HG03095 (cell line): ENCODE measurements at regions not wholly inside any gene's neighbourhood (a gene's known extent, or its start where the extent isn't known, plus 50 kb on each side); places are given as distances from the start of the nearest gene placed in this dataset.

Experiments
- ATAC-seq: cut with Tn5 transposase; IDR thresholded peaks from one replicate; pipeline ENCODE4 v1.9.1; 2021; ENCODE audit warnings: moderate library complexity; ENCODE audit not compliant: unreplicated experiment

- ATAC-seq = no peak
Measured at GRCh38 chrX:94041881-94042280, 367.9 kb downstream of the FAM133A start.

- ATAC-seq = no peak
Measured at GRCh38 chrX:94045724-94046123, 371.7 kb downstream of the FAM133A start.

DNA sequence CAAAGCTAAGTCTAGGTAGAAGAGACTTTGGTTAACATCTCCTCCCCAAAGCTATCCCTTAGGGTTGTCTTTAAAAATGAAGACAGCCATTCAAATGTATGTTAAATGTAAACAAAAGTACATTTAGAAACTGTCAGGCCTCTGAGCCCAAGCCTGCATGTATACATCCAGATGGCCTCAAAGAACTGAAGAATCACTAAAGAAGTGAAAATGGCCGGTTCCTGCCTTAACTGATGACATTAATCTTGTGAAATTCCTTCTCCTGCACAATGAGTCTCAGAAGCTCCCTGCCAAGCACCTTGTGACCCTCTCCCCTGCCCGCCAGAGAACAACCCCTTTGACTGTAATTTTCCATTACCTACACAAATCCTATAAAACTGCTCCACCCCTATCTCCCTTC lies 377.9 kb downstream of the FAM133A start:
- no peak for ATAC-seq

DNA sequence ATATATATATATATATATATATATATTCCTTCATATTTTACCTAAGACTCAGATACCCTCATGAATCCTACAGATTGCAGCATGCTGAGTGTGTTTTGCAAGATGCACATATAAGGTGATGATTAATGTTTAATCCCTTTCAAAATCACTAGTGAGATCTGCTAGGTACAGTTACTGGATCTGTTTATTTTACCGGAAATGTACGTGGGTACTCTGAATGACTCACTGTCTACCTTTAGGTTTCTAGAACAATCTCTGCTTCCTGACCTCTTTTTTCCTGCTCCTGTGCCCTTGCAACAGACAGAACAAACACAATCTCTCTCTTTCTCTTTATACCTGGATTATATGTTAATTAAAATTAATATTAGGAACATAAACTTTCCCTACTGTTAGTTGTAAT lies 379.6 kb downstream of the FAM133A start:
- no peak for ATAC-seq

- no peak for ATAC-seq
Measured at GRCh38 chrX:94057385-94057784, 383.4 kb downstream of the FAM133A start.

DNA sequence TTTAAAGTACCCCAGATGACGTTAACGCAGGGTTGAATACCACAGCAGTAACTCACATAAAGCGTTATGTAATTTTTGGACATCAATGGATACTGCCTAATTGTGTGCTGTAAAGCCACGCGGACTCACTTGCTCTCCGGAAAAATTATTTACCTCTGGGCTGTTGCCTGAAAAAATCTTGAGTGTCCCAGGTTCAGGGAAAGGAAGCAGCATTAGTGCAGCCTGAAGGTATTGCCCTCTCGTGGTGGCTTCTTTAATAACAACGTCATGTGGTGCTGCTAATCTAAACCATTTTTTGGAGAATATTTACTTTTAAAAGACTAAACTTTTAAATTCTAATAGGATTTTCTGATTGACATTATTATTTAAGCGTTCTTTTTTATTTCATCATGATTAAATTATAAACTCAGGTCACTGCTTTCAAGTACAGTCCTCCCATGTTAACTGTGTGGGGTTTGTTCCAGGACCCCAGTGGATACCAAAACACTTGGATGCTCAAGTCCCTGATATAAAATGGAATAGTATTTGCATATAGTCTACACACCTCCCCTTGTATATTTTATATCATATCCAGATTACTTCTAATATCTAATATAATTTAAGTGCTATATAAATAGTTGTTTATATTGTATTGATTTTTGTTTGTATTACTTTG lies 384.8 kb downstream of the FAM133A start:
- no peak for ATAC-seq

DNA sequence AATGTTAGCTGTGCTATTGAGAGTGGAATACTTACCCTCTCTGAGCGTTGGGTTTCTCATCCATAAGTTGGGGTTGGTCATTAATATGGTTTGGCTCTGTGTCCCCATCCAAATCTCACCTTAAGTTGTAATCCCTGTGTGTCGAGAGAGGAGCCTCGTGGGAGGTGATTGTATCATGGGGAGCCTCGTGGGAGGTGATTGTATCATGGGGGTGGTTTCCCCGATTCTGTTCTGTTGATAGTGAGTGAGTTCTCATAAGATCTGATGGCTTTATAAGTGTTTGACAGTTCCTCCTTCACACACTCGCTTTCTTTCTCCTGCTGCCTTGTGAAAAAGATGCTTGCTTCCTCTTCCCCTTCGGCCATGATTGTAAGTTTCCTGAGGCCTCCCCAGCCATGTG lies 391.1 kb downstream of the FAM133A start:
- ATAC-seq = no peak

DNA sequence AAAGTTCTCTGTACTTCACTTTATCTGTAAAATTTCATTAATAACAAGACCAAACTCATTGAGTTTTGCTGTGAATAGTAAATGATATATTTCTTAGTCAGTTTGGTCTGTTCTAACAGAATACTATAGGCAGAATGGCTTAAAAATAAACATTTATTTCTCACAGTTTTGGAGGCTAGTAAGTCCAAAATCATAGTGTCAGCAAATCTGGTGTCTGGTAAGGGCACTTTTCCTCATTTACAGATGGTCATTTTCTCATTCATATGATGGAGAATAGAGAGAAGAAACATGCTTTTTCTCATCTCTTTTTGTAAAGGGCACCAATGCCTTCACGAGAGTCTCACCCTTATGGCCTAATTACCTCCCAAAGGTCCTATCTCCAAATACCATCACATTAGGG lies 415.1 kb downstream of the FAM133A start:
- no peak for ATAC-seq

- no peak for ATAC-seq
Measured at GRCh38 chrX:94097868-94098267, 423.9 kb downstream of the FAM133A start.

- ATAC-seq = no peak
Measured at GRCh38 chrX:94107981-94108380, 434.0 kb downstream of the FAM133A start.

DNA sequence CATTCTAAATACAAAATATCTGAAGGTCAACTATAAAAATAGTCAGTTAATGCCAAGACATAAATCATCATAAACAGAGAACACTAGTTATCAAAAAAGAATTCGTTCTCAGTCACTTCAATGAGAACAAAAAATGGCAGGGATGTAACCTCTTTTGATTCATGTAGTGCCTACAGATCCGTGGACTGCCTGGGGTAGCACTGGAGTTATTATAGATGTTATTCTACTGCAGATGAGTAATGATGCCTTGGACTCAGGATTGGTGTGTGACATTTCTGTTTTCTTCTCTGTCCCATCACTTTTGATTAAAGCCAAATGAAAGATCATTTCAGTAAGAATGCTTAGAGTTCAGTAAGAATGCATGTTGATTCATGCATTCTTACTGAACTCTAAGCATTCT lies 440.4 kb downstream of the FAM133A start:
- no peak for ATAC-seq

DNA sequence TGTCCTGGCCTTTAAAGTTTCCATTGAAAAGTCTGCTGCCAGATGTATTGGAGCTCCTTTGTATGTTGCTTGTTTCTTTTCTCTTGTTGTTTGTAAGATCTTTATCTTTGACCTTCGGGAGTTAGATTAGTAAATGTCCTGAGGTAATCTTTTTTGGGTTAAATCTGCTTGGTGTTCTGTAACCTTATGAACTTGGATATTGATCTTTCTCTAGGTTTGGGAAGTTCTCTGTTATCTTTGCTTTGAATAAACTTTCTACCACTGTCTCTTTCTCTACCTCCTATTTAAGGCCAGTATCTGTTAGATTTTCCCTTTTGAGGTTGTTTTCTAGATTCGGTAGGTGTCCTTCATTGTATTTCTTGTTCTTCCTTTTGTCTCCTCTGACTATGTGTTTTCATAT lies 447.8 kb downstream of the FAM133A start:
- no peak for ATAC-seq

DNA sequence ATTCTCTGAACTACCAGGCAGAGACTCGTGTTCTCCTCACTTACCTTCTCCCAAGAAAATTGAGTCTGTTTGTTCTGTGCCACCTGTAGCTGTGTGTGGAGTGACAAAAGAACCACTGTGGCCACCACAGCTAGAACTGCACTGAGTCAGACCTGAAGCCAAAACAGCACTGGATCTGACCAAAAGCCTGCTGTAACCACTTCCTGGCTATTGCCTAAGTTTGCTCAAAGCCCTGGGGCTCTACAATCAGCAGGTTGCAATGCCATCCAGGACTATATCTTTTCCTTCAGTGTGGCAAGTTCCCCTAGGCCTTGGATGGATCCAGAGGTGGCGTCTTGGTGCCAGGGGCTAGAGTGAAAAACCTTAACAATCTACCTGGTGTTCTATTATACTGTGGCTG lies 449.1 kb downstream of the FAM133A start:
- no peak for ATAC-seq

DNA sequence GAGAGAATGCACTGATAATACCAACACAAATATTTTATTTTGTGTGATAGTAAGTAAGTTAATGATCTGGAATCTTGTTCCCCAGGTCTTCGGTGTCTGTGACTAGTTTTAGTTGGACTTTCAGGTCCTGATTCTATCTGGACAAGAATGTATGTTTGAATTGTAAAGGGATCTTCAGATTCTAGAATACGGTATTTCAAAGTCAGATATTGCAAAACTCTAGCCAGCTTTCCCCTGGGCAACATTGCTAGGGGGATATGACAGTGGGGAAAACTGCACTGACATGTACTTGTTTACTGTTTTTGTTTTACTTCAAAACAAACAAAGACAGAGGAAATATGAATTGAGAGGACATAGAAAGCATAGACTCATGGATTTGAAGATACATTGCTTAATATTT lies 489.0 kb downstream of the FAM133A start:
- ATAC-seq = no peak

DNA sequence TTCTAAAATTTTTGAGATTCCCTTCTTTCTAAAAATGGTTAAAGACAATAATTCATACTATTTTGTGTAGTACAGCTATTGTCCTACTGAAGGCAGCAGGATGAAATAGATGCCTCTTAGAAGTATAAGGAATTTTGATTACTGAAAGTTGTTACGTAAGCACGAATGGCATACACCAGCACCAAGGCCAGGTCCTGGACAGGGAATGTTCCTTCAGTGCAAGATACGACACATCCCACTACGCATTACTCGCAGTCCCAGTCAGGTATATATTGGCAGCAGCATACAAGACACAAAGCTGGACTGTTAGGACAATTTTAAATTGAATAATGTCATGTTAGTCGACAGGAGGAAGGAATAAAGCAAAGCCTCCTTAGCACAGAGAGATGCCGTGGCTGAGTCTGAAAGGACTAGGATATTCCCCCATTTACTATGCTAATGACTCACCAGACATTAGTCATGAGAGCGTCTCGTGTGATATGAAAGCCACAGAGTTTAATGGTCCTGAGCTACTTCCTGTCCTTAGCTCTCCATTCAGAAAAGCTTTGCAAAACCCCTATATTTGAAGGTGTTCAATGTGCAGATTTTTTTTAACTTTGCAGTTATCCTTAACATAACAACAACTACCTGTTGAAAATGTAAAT lies 504.3 kb downstream of the FAM133A start:
- ATAC-seq = no peak

GRCh38 chrX:94204524-94204923 lies 530.5 kb downstream of the FAM133A start:
- ATAC-seq = no peak

DNA sequence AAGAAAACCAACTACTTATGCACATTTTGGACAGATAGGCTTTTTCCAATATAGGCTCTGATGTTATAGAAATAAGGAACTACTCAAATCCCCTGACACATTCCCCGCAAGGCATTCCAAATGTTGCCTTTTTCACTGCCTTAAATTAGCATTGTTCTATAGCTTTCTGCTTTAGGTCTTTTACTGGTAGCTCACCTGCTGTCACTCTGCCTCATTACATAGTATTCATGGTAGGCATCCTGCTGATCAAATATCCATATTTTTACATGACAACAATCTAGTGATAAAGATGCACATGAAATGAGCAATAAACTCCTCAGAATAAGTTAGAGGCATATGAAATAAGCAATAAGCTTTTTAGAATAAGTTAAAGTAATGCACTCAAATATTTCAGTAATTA lies 542.7 kb downstream of the FAM133A start:
- ATAC-seq = no peak

- ATAC-seq = no peak
Measured at GRCh38 chrX:94252211-94252610, 578.2 kb downstream of the FAM133A start.

- ATAC-seq = no peak
Measured at GRCh38 chrX:94256396-94256795, 582.4 kb downstream of the FAM133A start.

DNA sequence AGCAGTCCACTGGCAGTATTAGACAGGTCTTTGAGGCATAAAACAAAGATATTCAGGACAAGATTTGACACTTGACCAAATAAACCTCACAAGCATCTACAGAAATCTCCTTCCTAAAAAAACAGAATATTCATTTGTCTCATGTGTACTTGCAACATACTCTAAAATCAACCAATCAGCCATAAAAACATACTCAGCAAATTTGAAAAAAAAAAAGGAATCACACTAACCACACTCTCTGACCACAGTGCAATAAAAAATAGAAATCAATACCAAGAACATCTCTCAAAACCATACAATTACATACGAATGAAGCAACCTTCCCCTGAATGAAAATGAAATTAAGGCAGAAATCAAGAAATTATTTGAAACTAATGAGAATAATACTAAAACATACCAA lies 591.3 kb downstream of the FAM133A start:
- ATAC-seq = no peak

DNA sequence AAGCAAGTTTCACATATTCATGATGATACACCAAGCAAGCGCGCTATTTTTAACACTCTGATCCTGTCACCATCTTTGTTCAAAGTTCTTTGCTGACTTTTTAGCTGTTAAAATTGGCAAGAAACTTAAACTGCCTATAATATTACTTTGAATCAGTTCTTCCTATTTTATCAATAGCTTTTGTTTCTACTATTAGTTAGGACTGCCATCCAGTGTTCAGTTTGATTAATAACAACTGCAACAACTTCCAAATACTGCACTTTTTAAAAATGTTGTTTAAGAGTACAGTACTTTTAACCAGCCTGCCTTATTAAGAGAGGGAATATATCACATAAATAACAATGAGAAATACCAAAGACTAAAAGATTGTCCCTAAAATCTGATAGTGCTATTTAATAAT lies 614.3 kb downstream of the FAM133A start:
- ATAC-seq = no peak

- ATAC-seq = no peak
Measured at GRCh38 chrX:94288972-94289371, 615.0 kb downstream of the FAM133A start.

DNA sequence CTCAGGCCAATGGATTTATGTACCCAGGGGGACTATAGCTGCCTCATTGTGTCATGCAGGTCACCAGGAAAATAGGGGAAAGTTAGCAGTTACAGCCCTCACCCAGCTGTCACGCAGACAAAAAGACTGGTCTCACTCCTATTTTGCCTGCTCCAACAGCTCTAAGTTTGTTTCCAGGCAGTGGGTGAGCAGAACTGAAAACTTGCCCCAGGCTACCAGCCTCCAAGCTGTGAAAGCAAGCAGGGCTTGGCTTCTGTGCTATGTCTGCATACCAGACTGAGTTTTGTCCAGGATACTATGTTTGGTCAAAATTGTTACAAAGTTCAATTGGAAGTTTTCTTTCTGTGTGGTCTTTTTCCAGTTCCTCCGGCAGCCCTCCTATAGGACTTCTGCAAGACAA lies 628.4 kb downstream of the FAM133A start:
- no peak for ATAC-seq
